H1 (cell line): ENCODE measurements at regions not wholly inside any gene's neighbourhood (a gene's known extent, or its start where the extent isn't known, plus 50 kb on each side); places are given as distances from the start of the nearest gene placed in this dataset.

Experiments
- CREB1 ChIP-seq: IDR thresholded peaks from 2 replicates; pipeline ENCODE4 v1.6.1; 2012; ENCODE audit warnings: inconsistent platforms
- CTCF ChIP-seq, 3 experiments: IDR thresholded peaks; 1 replicate in 2 of 3; 2 replicates in 1 of 3; pipeline versions ENCODE4 v1.5.1 to v1.6.1; 2011; ENCODE audit warnings: low read length in 3 of 3, mild to moderate bottlenecking in 3 of 3, inconsistent platforms in 2 of 3, low read depth in 1 of 3, moderate library complexity in 1 of 3; ENCODE audit not compliant: insufficient read depth in 1 of 3; ENCODE audit errors: control extremely low read depth in 1 of 3
- SIRT6 ChIP-seq: IDR thresholded peaks from one replicate; pipeline ENCODE4 v1.7.1; 2012; ENCODE audit warnings: low read length, inconsistent platforms
- USF2 ChIP-seq: IDR thresholded peaks from 2 replicates; pipeline ENCODE4 v1.6.1; 2011; ENCODE audit warnings: low read length, improper control_type of control experiment
- ZNF274 ChIP-seq: IDR thresholded peaks from 2 replicates; pipeline ENCODE4 v1.7.0; 2012; ENCODE audit warnings: low read length, borderline replicate concordance; ENCODE audit errors: extremely low read depth

- no peak for TF ChIP-seq CTCF (IDR thresholded peaks at IDR 0.05; ENCODE audit: control extremely low read depth in 1 of 3, insufficient read depth in 1 of 3, low read depth in 1 of 3, low read length in 3 of 3)
- TF ChIP-seq ZNF274, result no peak
- TF ChIP-seq SIRT6, result no peak
- no peak for TF ChIP-seq USF2
- TF ChIP-seq CREB1, result no peak
These were observed 472.5 kb downstream of the PID1 start for GRCh38 chr2:228798458-228799207.
